GM23338 (cell line): ENCODE measurements at regions not wholly inside any gene's neighbourhood (a gene's known extent, or its start where the extent isn't known, plus 50 kb on each side); places are given as distances from the start of the nearest gene placed in this dataset.
"Not testable (repeated sequence)": the region's sequence is repeated elsewhere in the genome, so short reads cannot be mapped to it uniquely, and the experiment has no call there.

ENCODE experiments used
- CTCF ChIP-seq, 2 experiments: fragments of 200-600 bp in 1 of 2; sonication (generic) in 1 of 2; conservative IDR thresholded peaks; 2 replicates each; pipeline versions ENCODE4 v1.5.1 to v1.6.1; 2016 to 2017; ENCODE audit warnings: antibody characterized with exemption in 2 of 2, low read depth in 2 of 2, mild to moderate bottlenecking in 2 of 2, moderate library complexity in 1 of 2
- EZH2 ChIP-seq: fragments of 200-600 bp; sonication (generic); IDR thresholded peaks from one replicate; pipeline ENCODE4 v1.8.0; 2017; ENCODE audit warnings: antibody characterized with exemption, mild to moderate bottlenecking, low read depth; ENCODE audit not compliant: unreplicated experiment
- EZH2phosphoT487 ChIP-seq: fragments of 200-600 bp; sonication (generic); IDR thresholded peaks from one replicate; pipeline ENCODE4 v1.8.1; 2018; ENCODE audit warnings: antibody characterized with exemption; ENCODE audit not compliant: unreplicated experiment
- JUNB ChIP-seq: IDR thresholded peaks from one replicate; pipeline ENCODE4 v1.6.1; 2016; ENCODE audit warnings: antibody characterized with exemption; ENCODE audit not compliant: unreplicated experiment
- NANOG ChIP-seq: IDR thresholded peaks from 2 replicates; pipeline ENCODE4 v1.6.1; 2016; ENCODE audit warnings: antibody characterized with exemption, borderline replicate concordance
- POLR2AphosphoS5 ChIP-seq: IDR thresholded peaks from 2 replicates; pipeline ENCODE4 v1.6.1; 2016; ENCODE audit warnings: antibody characterized with exemption, low read depth
- REST ChIP-seq: IDR thresholded peaks from one replicate; pipeline ENCODE4 v1.6.1; 2018; ENCODE audit warnings: antibody characterized with exemption; ENCODE audit not compliant: unreplicated experiment
- ZNF114 ChIP-seq: fragments of 250-450 bp; sonication (Bioruptor Pico); IDR thresholded peaks from 2 replicates; pipeline ENCODE4 v1.5.0; 2020; ENCODE audit warnings: mild to moderate bottlenecking, moderate library complexity
- ZNF331 ChIP-seq: fragments of 250-450 bp; sonication (Bioruptor Pico); IDR thresholded peaks from 2 replicates; pipeline ENCODE4 v1.5.0; 2020; ENCODE audit warnings: low read depth, mild to moderate bottlenecking, moderate library complexity

- not testable (repeated sequence) for TF ChIP-seq REST; CTCF (conservative IDR thresholded peaks at IDR 0.05; ENCODE audit: low read depth in 2 of 2); ZNF331 (CRISPR knock-in tag); EZH2; POLR2AphosphoS5; ZNF114 (CRISPR knock-in tag); EZH2phosphoT487; JUNB; NANOG
Measured at GRCh38 chr4:155044251-155044650, 164.2 kb upstream of the NPY2R start.
